ENCODE measurements at regions not wholly inside any gene's neighbourhood (a gene's known extent, or its start where the extent isn't known, plus 50 kb on each side); places are given as distances from the start of the nearest gene placed in this dataset.
"Not testable (repeated sequence)": the region's sequence is repeated elsewhere in the genome, so short reads cannot be mapped to it uniquely, and the experiment has no call there.

- Mint-ChIP-seq H3K4me1 (ENCODE audit: low read depth) (peaks cover 19% of the 10 kb centered on the region), H3K36me3 (ENCODE audit: low read depth) (peaks cover 50% of the 10 kb centered on the region), H3K27ac (peak within 1 kb of the TSS; percentile 63)
- not testable (repeated sequence) for H3K9me3 Mint-ChIP-seq, H3K4me3 Mint-ChIP-seq, H3K27me3 Mint-ChIP-seq, DNase-seq
These were observed 93.2 kb upstream of the RPH3AL start, which contains the start of gene RFLNB for GRCh38 chr17:445839-446238. Gene RFLNB, minus strand, starts transcription at chr17:445939.

GRCh38 chr17:444879-445454 lies 92.4 kb upstream of the RPH3AL start:
- Mint-ChIP-seq H3K4me1 (ENCODE audit: low read depth) (peaks cover 19% of the 10 kb centered on the region), H3K9me3 (no peaks in the 10 kb centered on the region), H3K36me3 (ENCODE audit: low read depth) (peaks cover 54% of the 10 kb centered on the region), H3K27ac (peak overlapping the region; percentile 63), H3K4me3 (no peak overlapping the region), H3K27me3 (no peaks in the 10 kb centered on the region)
- no peak for DNase-seq

GRCh38 chr17:443109-443508 lies 90.5 kb upstream of the RPH3AL start:
- no peaks in the 10 kb centered on the region for H3K9me3 Mint-ChIP-seq
- peaks cover 58% of the 10 kb centered on the region for H3K36me3 Mint-ChIP-seq (ENCODE audit: low read depth)
- peaks cover 19% of the 10 kb centered on the region for H3K4me1 Mint-ChIP-seq (ENCODE audit: low read depth)

DNA sequence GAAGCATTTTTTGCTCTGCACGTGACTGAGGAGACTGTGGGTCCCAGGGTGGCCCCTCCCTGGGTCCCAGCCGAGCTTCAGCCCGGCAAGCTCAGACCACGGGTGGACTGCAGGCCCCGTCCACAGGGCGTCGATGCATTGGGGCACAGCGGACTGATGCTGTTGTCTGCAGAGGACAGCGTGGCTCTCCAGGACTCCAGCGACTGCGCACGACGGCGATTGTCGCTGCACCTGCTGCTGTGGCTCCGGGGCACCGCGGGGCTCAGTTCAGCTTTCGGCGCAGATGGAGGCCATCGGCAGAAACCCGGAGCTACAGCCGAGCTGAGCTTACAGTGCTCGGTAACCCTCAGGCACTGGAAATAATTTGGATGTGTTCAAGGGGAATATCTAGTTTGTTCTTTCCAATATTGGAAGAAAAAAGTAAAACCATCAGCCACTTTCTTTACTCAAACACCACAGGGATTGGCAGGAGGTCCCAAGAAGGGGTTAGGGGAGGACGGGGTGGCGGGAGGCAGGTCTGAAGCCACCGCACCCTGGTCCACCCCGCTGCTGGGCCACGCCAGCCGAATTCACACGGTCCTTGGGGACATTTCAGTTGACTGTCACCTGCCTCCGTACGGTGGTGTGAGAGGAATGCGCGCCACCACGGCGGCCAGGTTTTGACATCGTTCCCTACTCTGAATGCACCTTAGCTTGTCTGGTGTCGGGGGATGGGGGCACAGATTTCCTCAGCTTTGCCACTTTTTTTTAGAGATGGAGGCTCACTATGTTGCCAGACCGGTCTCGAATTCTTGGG lies 88.7 kb upstream of the RPH3AL start:
- H3K27me3 Mint-ChIP-seq: no peaks in the 10 kb centered on the region
- H3K36me3 Mint-ChIP-seq (ENCODE audit: low read depth): peaks cover 52% of the 10 kb centered on the region
- H3K4me3 Mint-ChIP-seq: no peak overlapping the region
- peaks cover 8% of the 10 kb centered on the region for H3K4me1 Mint-ChIP-seq (ENCODE audit: low read depth)
- DNase-seq: no peak
- H3K9me3 Mint-ChIP-seq: no peaks in the 10 kb centered on the region
- no peak overlapping the region for H3K27ac Mint-ChIP-seq

More at GRCh38 chr17:443109-443508, 90.5 kb upstream of the RPH3AL start:
- no peak overlapping the region for H3K4me3 Mint-ChIP-seq
- H3K27me3 Mint-ChIP-seq: no peaks in the 10 kb centered on the region
- no peak for DNase-seq
- H3K27ac Mint-ChIP-seq: no peak overlapping the region

- Mint-ChIP-seq H3K4me3 (no peak overlapping the region), H3K4me1 (ENCODE audit: low read depth) (peaks cover 3% of the 10 kb centered on the region), H3K9me3 (no peaks in the 10 kb centered on the region), H3K27ac (no peak overlapping the region), H3K36me3 (ENCODE audit: low read depth) (peaks cover 30% of the 10 kb centered on the region), H3K27me3 (no peaks in the 10 kb centered on the region)
- no peak for DNase-seq
These were observed 85.6 kb upstream of the RPH3AL start for GRCh38 chr17:438191-438590.

DNA sequence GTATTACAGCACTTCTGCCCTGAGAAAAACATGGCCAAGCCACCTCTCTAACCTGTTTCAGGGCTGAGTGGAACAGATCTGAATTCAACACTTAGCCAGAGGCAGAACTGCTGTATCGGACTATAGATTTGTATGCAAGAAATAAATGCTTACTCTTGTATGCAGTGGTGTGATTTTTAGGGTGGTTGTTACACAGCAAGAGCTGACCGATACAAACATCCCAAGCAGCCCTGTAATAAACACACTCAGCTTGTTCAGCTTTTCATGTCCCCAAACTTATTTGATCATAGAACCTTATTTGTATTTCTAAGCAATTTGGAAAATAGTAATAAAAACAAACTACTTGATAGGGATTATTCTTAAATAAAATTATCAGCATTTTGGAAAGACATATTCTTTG lies 84.9 kb upstream of the RPH3AL start:
- Mint-ChIP-seq H3K9me3 (no peaks in the 10 kb centered on the region), H3K36me3 (ENCODE audit: low read depth) (peaks cover 24% of the 10 kb centered on the region), H3K4me1 (ENCODE audit: low read depth) (peaks cover 5% of the 10 kb centered on the region), H3K4me3 (no peak overlapping the region), H3K27me3 (no peaks in the 10 kb centered on the region), H3K27ac (no peak overlapping the region)
- no peak for DNase-seq

GRCh38 chr17:436571-436970 lies 84.0 kb upstream of the RPH3AL start:
- Mint-ChIP-seq H3K9me3 (no peaks in the 10 kb centered on the region), H3K27me3 (no peaks in the 10 kb centered on the region), H3K36me3 (ENCODE audit: low read depth) (peaks cover 15% of the 10 kb centered on the region), H3K4me1 (ENCODE audit: low read depth) (peaks cover 5% of the 10 kb centered on the region), H3K4me3 (no peak overlapping the region), H3K27ac (no peak overlapping the region)
- no peak for DNase-seq

DNA sequence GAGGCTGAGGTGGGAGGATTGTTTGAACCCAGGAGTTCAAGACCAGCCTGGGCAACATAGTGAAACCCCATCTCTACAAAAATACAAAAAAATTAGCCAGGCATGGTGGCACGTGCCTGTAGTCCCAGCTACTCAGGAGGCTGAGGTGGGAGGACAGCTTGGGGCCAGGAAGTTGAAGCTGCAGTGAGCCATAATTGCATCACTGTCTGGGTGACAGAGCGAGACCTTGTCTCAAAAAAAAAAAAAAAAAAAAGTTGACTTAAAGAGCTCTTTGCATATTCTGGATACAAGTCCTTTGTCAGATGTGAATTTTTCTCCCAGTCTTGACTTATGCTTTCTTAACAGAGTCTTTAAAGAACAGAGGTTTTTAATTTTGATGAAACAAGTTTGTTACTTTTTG lies 79.9 kb upstream of the RPH3AL start:
- not testable (repeated sequence) for H3K4me3 Mint-ChIP-seq; H3K9me3 Mint-ChIP-seq; H3K4me1 Mint-ChIP-seq (ENCODE audit: low read depth); H3K27me3 Mint-ChIP-seq; H3K27ac Mint-ChIP-seq; H3K36me3 Mint-ChIP-seq (ENCODE audit: low read depth); DNase-seq

GRCh38 chr17:431494-431893 lies 78.9 kb upstream of the RPH3AL start:
- peaks cover 12% of the 10 kb centered on the region for H3K4me1 Mint-ChIP-seq (ENCODE audit: low read depth)
- no peaks in the 10 kb centered on the region for H3K27me3 Mint-ChIP-seq

DNA sequence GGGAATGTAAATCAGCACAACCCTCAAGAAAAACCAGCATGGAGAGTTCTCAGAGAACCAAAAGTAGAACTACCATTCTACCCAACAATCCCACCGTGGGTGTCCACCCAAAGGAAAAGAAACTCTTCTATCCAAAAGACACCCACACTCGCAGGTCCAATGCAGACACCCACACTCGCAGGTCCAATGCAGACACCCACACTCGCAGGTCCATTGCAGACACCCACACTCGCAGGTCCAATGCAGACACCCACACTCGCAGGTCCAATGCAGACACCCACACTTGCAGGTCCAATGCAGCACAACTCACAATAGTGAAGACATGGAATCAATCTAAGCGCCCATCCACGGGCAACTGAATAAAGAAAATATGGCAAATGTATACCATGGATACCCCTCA lies 77.0 kb upstream of the RPH3AL start:
- no peak overlapping the region for H3K27ac Mint-ChIP-seq
- no peaks in the 10 kb centered on the region for H3K27me3 Mint-ChIP-seq
- H3K9me3 Mint-ChIP-seq: peaks cover 2% of the 10 kb centered on the region
- H3K4me1 Mint-ChIP-seq (ENCODE audit: low read depth): peaks cover 12% of the 10 kb centered on the region
- DNase-seq: no peak
- H3K36me3 Mint-ChIP-seq (ENCODE audit: low read depth): no peaks in the 10 kb centered on the region
- H3K4me3 Mint-ChIP-seq: no peak overlapping the region

More at GRCh38 chr17:431494-431893, 78.9 kb upstream of the RPH3AL start:
- Mint-ChIP-seq H3K9me3 (peaks cover 2% of the 10 kb centered on the region), H3K4me3 (no peak overlapping the region), H3K36me3 (ENCODE audit: low read depth) (no peaks in the 10 kb centered on the region), H3K27ac (no peak overlapping the region)
- no peak for DNase-seq

GRCh38 chr17:428414-428813 lies 75.8 kb upstream of the RPH3AL start:
- H3K27me3 Mint-ChIP-seq: no peaks in the 10 kb centered on the region
- H3K27ac Mint-ChIP-seq: no peak overlapping the region
- H3K4me3 Mint-ChIP-seq: no peak overlapping the region
- peaks cover 10% of the 10 kb centered on the region for H3K4me1 Mint-ChIP-seq (ENCODE audit: low read depth)
- H3K9me3 Mint-ChIP-seq: peaks cover 2% of the 10 kb centered on the region
- H3K36me3 Mint-ChIP-seq (ENCODE audit: low read depth): no peaks in the 10 kb centered on the region
- DNase-seq: no peak

DNA sequence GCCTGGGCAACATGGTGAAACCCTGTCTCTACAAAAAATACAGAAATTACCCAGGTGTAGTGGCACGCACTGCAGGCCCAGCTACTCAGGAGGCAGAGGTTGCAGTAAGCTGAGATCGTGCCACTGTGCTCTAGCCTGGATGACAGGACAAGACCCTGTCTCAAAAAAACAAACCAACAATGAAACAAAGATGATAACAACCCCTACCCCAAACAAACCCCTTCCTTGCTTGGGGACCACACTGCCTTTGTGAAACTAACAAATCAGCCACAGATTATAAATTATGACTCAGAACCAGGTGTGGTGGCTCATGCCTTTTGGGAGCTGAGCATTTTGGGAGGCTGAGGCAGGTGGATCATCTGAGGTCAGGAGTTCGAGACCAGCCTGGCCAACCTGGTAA lies 75.3 kb upstream of the RPH3AL start:
- Mint-ChIP-seq H3K36me3 (ENCODE audit: low read depth) (no peaks in the 10 kb centered on the region), H3K27ac (no peak overlapping the region), H3K4me3 (no peak overlapping the region), H3K27me3 (no peaks in the 10 kb centered on the region), H3K4me1 (ENCODE audit: low read depth) (peaks cover 10% of the 10 kb centered on the region), H3K9me3 (peaks cover 2% of the 10 kb centered on the region)
- no peak for DNase-seq

GRCh38 chr17:427327-427726 lies 74.7 kb upstream of the RPH3AL start:
- H3K9me3 Mint-ChIP-seq: peaks cover 2% of the 10 kb centered on the region

GRCh38 chr17:422196-422930 lies 69.8 kb upstream of the RPH3AL start:
- H3K4me3 Mint-ChIP-seq: no peak overlapping the region
- no peak for DNase-seq
- no peaks in the 10 kb centered on the region for H3K36me3 Mint-ChIP-seq (ENCODE audit: low read depth)
- no peaks in the 10 kb centered on the region for H3K27me3 Mint-ChIP-seq
- no peak overlapping the region for H3K27ac Mint-ChIP-seq
- peaks cover 2% of the 10 kb centered on the region for H3K9me3 Mint-ChIP-seq
- peaks cover 31% of the 10 kb centered on the region for H3K4me1 Mint-ChIP-seq (ENCODE audit: low read depth)

More at GRCh38 chr17:427327-427726, 74.7 kb upstream of the RPH3AL start:
- H3K27me3 Mint-ChIP-seq: no peaks in the 10 kb centered on the region
- H3K27ac Mint-ChIP-seq: no peak overlapping the region
- no peak overlapping the region for H3K4me3 Mint-ChIP-seq
- H3K36me3 Mint-ChIP-seq (ENCODE audit: low read depth): no peaks in the 10 kb centered on the region
- peaks cover 7% of the 10 kb centered on the region for H3K4me1 Mint-ChIP-seq (ENCODE audit: low read depth)
- no peak for DNase-seq

Data from activated T-cell treated with anti-CD3 and anti-CD28 coated beads, Interleukin-2, amount 50 U/mL, for 24 hours (primary cell).